T-cell (primary cell): ENCODE measurements at regions not wholly inside any gene's neighbourhood (a gene's known extent, or its start where the extent isn't known, plus 50 kb on each side); places are given as distances from the start of the nearest gene placed in this dataset.

Source experiments
- ATAC-seq, 4 experiments: fragments of 200-7000 bp in 3 of 4; fragments of 150-1000 bp in 1 of 4; cut with Tn5 transposase; replicated peaks in 1 of 4; 1 replicate in 3 of 4; 2 replicates in 1 of 4; pipeline ENCODE4 v1.10.0; 2021; ENCODE audit warnings: moderate library complexity in 3 of 4, mild to moderate bottlenecking in 2 of 4, moderate number of reproducible peaks in 1 of 4
- CTCF ChIA-PET, 2 donors: fragments of 300-600 bp; sonication (Branson Sonifier 250); formaldehyde crosslinking; loops; one replicate each; lab custom pipeline; 2022; ENCODE audit warnings: antibody characterized with exemption in 2 of 2; lab: Charles Lee
- POLR2A ChIA-PET, 2 donors: fragments of 300-600 bp; sonication (Branson Sonifier 250); formaldehyde crosslinking; loops; one replicate each; lab custom pipeline; 2022; ENCODE audit warnings: antibody characterized with exemption in 2 of 2; lab: Charles Lee
- DNase-seq, 35 experiments: peaks; one replicate each; pipeline versions ENCODE4 v3.0.0 to v3.0.0-alpha.2; 2013 to 2023
- H3K27ac ChIP-seq: one replicate; pipeline ENCODE4 v1.5.1; 2013; ENCODE audit warnings: low read length
- H3K27me3 ChIP-seq, 2 experiments: replicated peaks in 1 of 2; 1 replicate in 1 of 2; 2 replicates in 1 of 2; pipeline versions ENCODE4 v1.6.1 to v1.7.0; 2013; ENCODE audit warnings: low read length in 1 of 2, mixed read lengths in 1 of 2; ENCODE audit not compliant: control insufficient read depth in 2 of 2, insufficient read depth in 2 of 2; ENCODE audit errors: extremely low read depth in 1 of 2
- H3K36me3 ChIP-seq, 2 donors: 1 replicate in 1 of 2; 2 replicates in 1 of 2; pipeline versions ENCODE4 v1.6.1 to v1.7.0; 2013; ENCODE audit warnings: low read length in 1 of 2; ENCODE audit not compliant: control insufficient read depth in 2 of 2, insufficient read depth in 1 of 2; ENCODE audit errors: extremely low read depth in 1 of 2
- H3K4me1 ChIP-seq, 2 experiments: 1 replicate in 1 of 2; 2 replicates in 1 of 2; pipeline versions ENCODE4 v1.6.1 to v1.7.0; 2013; ENCODE audit warnings: low read length in 2 of 2, mixed read lengths in 1 of 2; ENCODE audit not compliant: insufficient read depth in 2 of 2, control insufficient read depth in 1 of 2; ENCODE audit errors: extremely low read depth in 1 of 2
- H3K4me3 ChIP-seq, 2 donors: 1 replicate in 1 of 2; 2 replicates in 1 of 2; pipeline versions ENCODE4 v1.5.1 to v1.7.0; 2013; ENCODE audit warnings: mild to moderate bottlenecking in 2 of 2, low read length in 1 of 2, moderate library complexity in 1 of 2; ENCODE audit not compliant: control insufficient read depth in 1 of 2; ENCODE audit errors: extremely low read depth in 1 of 2
- H3K9me3 ChIP-seq: 2 replicates; pipeline ENCODE4 v1.7.0; 2013
- H3K27ac Mint-ChIP-seq, 2 donors: one replicate each; pipeline ENCODE4 v1.8.0; 2020 to 2021; ENCODE audit warnings: mild to moderate bottlenecking in 2 of 2, mixed read lengths in 2 of 2
- H3K27me3 Mint-ChIP-seq, 2 donors: one replicate each; pipeline ENCODE4 v1.8.0; 2021 to 2022; ENCODE audit warnings: mixed read lengths in 2 of 2
- H3K36me3 Mint-ChIP-seq: one replicate; pipeline ENCODE4 v1.8.0; 2021; ENCODE audit warnings: mixed read lengths
- H3K4me1 Mint-ChIP-seq, 3 donors: one replicate each; pipeline ENCODE4 v1.8.0; 2020 to 2022; ENCODE audit warnings: mixed read lengths in 3 of 3, mild to moderate bottlenecking in 1 of 3
- H3K4me3 Mint-ChIP-seq, 3 donors: one replicate each; pipeline ENCODE4 v1.8.0; 2020 to 2022; ENCODE audit warnings: mild to moderate bottlenecking in 3 of 3, mixed read lengths in 3 of 3, moderate library complexity in 3 of 3
- H3K9me3 Mint-ChIP-seq, 3 donors: one replicate each; pipeline ENCODE4 v1.8.0; 2020 to 2022; ENCODE audit warnings: mixed read lengths in 3 of 3
- WGBS: methylation state at CpG from one replicate; pipeline ENCODE4 v1.1.5; 2013; ENCODE audit warnings: missing lambda C conversion rate; ENCODE audit not compliant: insufficient coverage; 5-methylcytosine and 5-hydroxymethylcytosine counted together

DNA sequence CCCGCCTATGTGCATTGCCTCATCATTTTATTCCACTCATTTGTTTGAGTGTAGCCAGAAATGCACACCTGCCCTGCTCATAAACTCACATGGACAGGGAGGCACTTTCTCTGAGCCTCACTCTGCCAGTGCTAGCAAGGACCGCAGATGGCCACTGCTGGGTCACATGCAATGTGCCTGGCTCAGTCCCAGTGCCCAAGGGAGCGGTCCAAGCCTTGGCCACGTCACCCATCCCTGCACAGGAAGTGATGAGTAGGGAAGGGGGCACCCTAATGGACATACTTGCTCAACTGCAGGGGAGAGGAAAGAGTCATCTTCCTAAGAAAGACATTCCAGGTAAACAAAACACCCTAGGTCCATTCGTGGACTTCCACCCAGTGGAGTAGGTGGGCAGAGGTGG, 630.9 kb downstream of the IRX1 start:
- no CpG with 5 or more reads among the region's 5 CpGs for WGBS
- no peak for ATAC-seq

GRCh38 chr5:4228708-4229107, 633.1 kb downstream of the IRX1 start:
- Histone ChIP-seq H3K4me1 (no peaks in the 10 kb centered on the region), H3K36me3 (no peaks in the 10 kb centered on the region), H3K27ac (no peak overlapping the region), H3K9me3 (no peaks in the 10 kb centered on the region), H3K27me3 (no peaks in the 10 kb centered on the region), H3K4me3 (no peak overlapping the region)
- Mint-ChIP-seq H3K27ac (no peak overlapping the region), H3K36me3 (no peaks in the 10 kb centered on the region), H3K4me1 (no peaks in the 10 kb centered on the region), H3K9me3 (peaks cover 2 to 17% (median 12%) of the 10 kb centered on the region in 3 donors), H3K27me3 (no peaks in the 10 kb centered on the region), H3K4me3 (no peak overlapping the region)
- CTCF ChIA-PET, result no interaction called here
- POLR2A ChIA-PET, result no interaction called here
- DNase-seq (no peak), ATAC-seq (no peak)
- 80% methylated on average over 6 of the region's 6 CpGs for WGBS

More for the DNA sequence above, 630.9 kb downstream of the IRX1 start:
- Mint-ChIP-seq H3K36me3 (no peaks in the 10 kb centered on the region), H3K9me3 (peaks cover 0 to 12% (median 7%) of the 10 kb centered on the region in 3 donors), H3K4me3 (no peak overlapping the region), H3K4me1 (no peaks in the 10 kb centered on the region), H3K27me3 (no peaks in the 10 kb centered on the region), H3K27ac (no peak overlapping the region)
- H3K9me3 ChIP-seq, result no peaks in the 10 kb centered on the region
- no peaks in the 10 kb centered on the region for H3K27me3 ChIP-seq
- ChIA-PET POLR2A (no interaction called here), CTCF (no interaction called here)
- H3K4me3 ChIP-seq, result no peak overlapping the region
- no peak overlapping the region for H3K27ac ChIP-seq
- no peaks in the 10 kb centered on the region for H3K36me3 ChIP-seq
- H3K4me1 ChIP-seq, result no peaks in the 10 kb centered on the region
- DNase-seq, result no peak

DNA sequence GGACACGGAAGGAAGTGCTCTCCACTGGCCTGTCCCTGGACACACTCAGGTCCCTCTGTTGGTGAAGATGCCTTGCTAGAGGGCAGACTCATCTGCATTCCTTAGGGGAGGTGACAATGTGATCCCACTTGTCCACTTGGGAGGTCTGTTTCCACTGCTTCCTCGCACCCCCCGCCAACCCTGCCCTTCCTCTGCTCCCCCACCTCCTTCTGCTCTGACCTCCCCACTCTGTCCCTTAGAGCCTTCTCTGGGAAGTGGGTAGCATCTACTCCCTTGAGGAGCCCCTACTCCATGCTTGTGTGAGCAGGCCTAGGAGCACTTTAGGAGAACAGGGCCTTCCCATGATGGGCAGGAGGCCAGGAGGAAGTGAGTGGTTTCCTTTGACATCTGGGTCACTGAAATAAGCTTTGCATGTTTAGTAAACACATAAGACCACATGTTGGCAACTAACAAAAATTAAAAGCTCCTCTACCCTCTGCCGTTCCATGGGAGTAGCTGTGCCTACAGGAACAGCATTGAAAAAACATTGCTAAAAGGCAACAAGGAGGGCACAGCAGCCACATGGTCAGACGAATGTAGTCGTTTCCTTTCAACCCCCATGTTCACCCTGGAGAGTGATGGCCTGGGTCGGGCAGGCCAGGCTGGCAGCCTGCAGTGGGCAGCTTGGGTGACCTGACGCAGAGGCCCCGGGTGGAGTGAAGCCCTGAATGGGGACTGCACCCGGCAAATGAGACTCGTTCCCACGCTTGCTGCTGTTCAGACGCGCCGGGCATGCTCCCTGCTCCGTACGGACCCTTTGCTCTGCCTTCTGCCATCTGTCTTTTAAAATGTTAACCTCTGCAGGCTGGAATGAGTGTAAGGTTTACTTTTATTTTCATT, 634.0 kb downstream of the IRX1 start:
- WGBS, result 68% methylated on average over 6 of the region's 17 CpGs
- H3K36me3 ChIP-seq, result no peaks in the 10 kb centered on the region
- H3K27me3 Mint-ChIP-seq, result no peaks in the 10 kb centered on the region

GRCh38 chr5:4230471-4230785, 634.8 kb downstream of the IRX1 start:
- Histone ChIP-seq H3K4me1 (no peaks in the 10 kb centered on the region), H3K36me3 (no peaks in the 10 kb centered on the region), H3K27me3 (no peaks in the 10 kb centered on the region), H3K4me3 (no peak overlapping the region), H3K27ac (no peak overlapping the region), H3K9me3 (no peaks in the 10 kb centered on the region)
- Mint-ChIP-seq H3K4me3 (no peak overlapping the region), H3K9me3 (peaks cover 14 to 30% (median 23%) of the 10 kb centered on the region in 3 donors), H3K36me3 (no peaks in the 10 kb centered on the region), H3K4me1 (no peaks in the 10 kb centered on the region), H3K27ac (no peak overlapping the region), H3K27me3 (no peaks in the 10 kb centered on the region)
- ChIA-PET CTCF (no interaction called here), POLR2A (no interaction called here)
- ATAC-seq (no peak), DNase-seq (no peak)
- WGBS, result 82% methylated on average over 13 of the region's 15 CpGs

More for the DNA sequence above, 634.0 kb downstream of the IRX1 start:
- Mint-ChIP-seq H3K27ac (no peak overlapping the region), H3K4me3 (no peak overlapping the region), H3K9me3 (peaks cover 12 to 27% (median 19%) of the 10 kb centered on the region in 3 donors), H3K4me1 (no peaks in the 10 kb centered on the region), H3K36me3 (no peaks in the 10 kb centered on the region)
- Histone ChIP-seq H3K4me3 (no peak overlapping the region), H3K4me1 (no peaks in the 10 kb centered on the region), H3K27ac (no peak overlapping the region), H3K27me3 (no peaks in the 10 kb centered on the region), H3K9me3 (no peaks in the 10 kb centered on the region)
- POLR2A ChIA-PET, result no interaction called here
- ATAC-seq (no peak), DNase-seq (no peak)
- CTCF ChIA-PET, result no interaction called here

DNA sequence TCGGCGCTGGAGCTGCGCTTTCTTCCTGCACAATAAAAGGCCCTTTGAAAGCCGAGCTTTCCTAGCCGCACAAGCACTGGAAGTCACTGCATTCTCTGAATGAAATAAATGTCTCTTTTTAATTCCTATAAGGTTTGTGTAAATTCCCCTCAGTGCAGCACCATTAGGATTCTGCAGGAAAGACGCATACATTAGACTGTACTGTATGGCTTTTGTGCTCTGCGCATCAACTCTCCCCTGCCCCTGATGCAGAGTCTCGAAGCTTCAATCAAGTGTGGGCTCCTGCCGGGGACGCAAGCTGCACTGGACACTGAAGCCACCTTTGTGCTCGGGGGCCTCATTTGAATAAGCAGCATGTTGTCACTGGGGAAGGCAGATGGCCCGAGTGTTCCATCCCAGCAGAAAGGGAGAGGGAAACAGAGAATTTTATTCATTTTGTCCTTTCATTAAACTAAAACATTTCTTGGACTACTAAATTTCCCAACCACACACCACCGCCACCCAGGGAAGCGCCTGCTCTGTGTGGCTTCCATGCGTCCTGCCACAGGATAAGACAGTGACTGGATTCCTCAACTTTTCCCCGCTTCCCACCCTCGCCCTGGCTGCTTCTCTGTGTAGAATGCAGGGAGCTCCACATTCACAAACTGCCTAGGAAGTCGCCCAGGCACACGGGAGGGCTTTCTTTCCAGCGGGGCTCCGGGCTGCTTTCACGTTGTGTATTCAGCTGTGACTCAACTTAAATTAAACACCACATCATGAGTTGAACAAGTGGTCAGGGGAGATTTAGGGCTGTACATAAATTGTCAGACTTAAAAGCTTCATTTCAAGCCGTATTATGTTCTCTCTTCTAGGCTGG, 635.4 kb downstream of the IRX1 start:
- ATAC-seq (no peak), DNase-seq (no peak)
- no peaks in the 10 kb centered on the region for H3K4me1 Mint-ChIP-seq
- H3K27ac Mint-ChIP-seq, result no peak overlapping the region
- no peaks in the 10 kb centered on the region for H3K36me3 Mint-ChIP-seq
- CTCF ChIA-PET, result no interaction called here
- 73% methylated on average over 10 of the region's 23 CpGs for WGBS
- H3K27me3 Mint-ChIP-seq, result no peaks in the 10 kb centered on the region
- H3K27me3 ChIP-seq, result no peaks in the 10 kb centered on the region
- no peak overlapping the region for H3K4me3 Mint-ChIP-seq
- H3K27ac ChIP-seq, result no peak overlapping the region
- POLR2A ChIA-PET, result no interaction called here
- H3K4me3 ChIP-seq, result no peak overlapping the region
- no peaks in the 10 kb centered on the region for H3K9me3 ChIP-seq
- H3K9me3 Mint-ChIP-seq, result peaks cover 14 to 30% (median 22%) of the 10 kb centered on the region in 3 donors
- H3K4me1 ChIP-seq, result no peaks in the 10 kb centered on the region
- H3K36me3 ChIP-seq, result no peaks in the 10 kb centered on the region

GRCh38 chr5:4232084-4232483, 636.5 kb downstream of the IRX1 start:
- no peaks in the 10 kb centered on the region for H3K36me3 Mint-ChIP-seq
- no CpG with 5 or more reads among the region's 1 CpG for WGBS
- Histone ChIP-seq H3K4me1 (no peaks in the 10 kb centered on the region), H3K36me3 (no peaks in the 10 kb centered on the region), H3K27ac (no peak overlapping the region), H3K9me3 (no peaks in the 10 kb centered on the region), H3K27me3 (no peaks in the 10 kb centered on the region), H3K4me3 (no peak overlapping the region)
- DNase-seq, result no peak
- no peaks in the 10 kb centered on the region for H3K27me3 Mint-ChIP-seq
- H3K9me3 Mint-ChIP-seq, result peaks cover 14 to 26% (median 24%) of the 10 kb centered on the region in 3 donors
- ATAC-seq, result no peak
- no peaks in the 10 kb centered on the region for H3K4me1 Mint-ChIP-seq
- ChIA-PET CTCF (no interaction called here), POLR2A (no interaction called here)
- no peak overlapping the region for H3K27ac Mint-ChIP-seq
- no peak overlapping the region for H3K4me3 Mint-ChIP-seq
